H54 (cell line): ENCODE measurements at regions not wholly inside any gene's neighbourhood (a gene's known extent, or its start where the extent isn't known, plus 50 kb on each side); places are given as distances from the start of the nearest gene placed in this dataset.
A peak's percentile ranks its signal among the peaks of the same experiment; 100 is the strongest.

Experiments
- DNase-seq: peaks from one replicate; pipeline ENCODE4 v3.0.0; 2011; ENCODE audit warnings: low spot score, mixed read lengths; ENCODE audit not compliant: insufficient read length
- FAIRE-seq: peaks from 3 replicates; lab custom pipeline; 2011; peaks lifted over from hg19 to GRCh38; lab: Jason Lieb, UNC
- POLR2A ChIP-seq: IDR thresholded peaks from 2 replicates; pipeline ENCODE4 v1.6.1; 2011; ENCODE audit warnings: low read depth, mild to moderate bottlenecking, low read length

- no peak for FAIRE-seq
These were observed 393.5 kb downstream of the PCNX1 start for GRCh38 chr14:71300566-71301330.

GRCh38 chr14:71301611-71302010 lies 394.4 kb downstream of the PCNX1 start:
- no peak for DNase-seq
- FAIRE-seq, result no peak
- TF ChIP-seq POLR2A, result no peak

More at GRCh38 chr14:71300566-71301330, 393.5 kb downstream of the PCNX1 start:
- no peak for TF ChIP-seq POLR2A
- no peak for DNase-seq

- TF ChIP-seq POLR2A, result no peak
- no peak for DNase-seq
- FAIRE-seq, result no peak
These were observed 397.4 kb downstream of the PCNX1 start for GRCh38 chr14:71304690-71305089.

- FAIRE-seq (no peak), DNase-seq (no peak)
- no peak for TF ChIP-seq POLR2A
These were observed 401.4 kb downstream of the PCNX1 start for GRCh38 chr14:71308671-71309070.

GRCh38 chr14:71309756-71310155 lies 402.5 kb downstream of the PCNX1 start:
- FAIRE-seq (no peak), DNase-seq (no peak)

GRCh38 chr14:71311061-71311460 lies 403.8 kb downstream of the PCNX1 start:
- no peak for TF ChIP-seq POLR2A
- no peak for FAIRE-seq
- no peak for DNase-seq

More at GRCh38 chr14:71309756-71310155, 402.5 kb downstream of the PCNX1 start:
- no peak for TF ChIP-seq POLR2A

- no peak for TF ChIP-seq POLR2A
- no peak for FAIRE-seq
These were observed 407.5 kb downstream of the PCNX1 start for GRCh38 chr14:71314717-71315116.

GRCh38 chr14:71317385-71318096 lies 410.3 kb downstream of the PCNX1 start:
- DNase-seq (no peak), FAIRE-seq (no peak)
- no peak for TF ChIP-seq POLR2A

More at GRCh38 chr14:71314717-71315116, 407.5 kb downstream of the PCNX1 start:
- no peak for DNase-seq

- DNase-seq, result no peak
- no peak for TF ChIP-seq POLR2A
- FAIRE-seq, result no peak
These were observed 410.8 kb downstream of the PCNX1 start for GRCh38 chr14:71318097-71318459.

- FAIRE-seq (no peak), DNase-seq (no peak)
- no peak for TF ChIP-seq POLR2A
These were observed 412.4 kb downstream of the PCNX1 start for GRCh38 chr14:71319666-71320065.

GRCh38 chr14:71320107-71320733 lies 413.0 kb downstream of the PCNX1 start, which contains the start of gene SIPA1L1:
Gene SIPA1L1 (plus strand): TSS chr14:71320476.
- DNase-seq, result peak; percentile 88
- peak; percentile 53 for FAIRE-seq
- TF ChIP-seq POLR2A, result peak; percentile 86

GRCh38 chr14:71320734-71321573 lies 413.7 kb downstream of the PCNX1 start:
- no peak for FAIRE-seq
- TF ChIP-seq POLR2A, result 0 out of 2 replicates have a peak, but pooled peaks have one; percentile 21
- DNase-seq, result peak; percentile 39
